D721Med (cell line): ENCODE measurements at regions not wholly inside any gene's neighbourhood (a gene's known extent, or its start where the extent isn't known, plus 50 kb on each side); places are given as distances from the start of the nearest gene placed in this dataset.
"Not testable (repeated sequence)": the region's sequence is repeated elsewhere in the genome, so short reads cannot be mapped to it uniquely, and the experiment has no call there.

Source experiments
- DNase-seq: peaks from one replicate; pipeline ENCODE4 v3.0.0; 2011; ENCODE audit warnings: low spot score; ENCODE audit not compliant: insufficient read length
- FAIRE-seq: peaks from 2 replicates; lab custom pipeline; 2011; peaks lifted over from hg19 to GRCh38; lab: Jason Lieb, UNC
- CTCF ChIP-seq: IDR thresholded peaks from 2 replicates; pipeline ENCODE4 v1.5.1; 2012; ENCODE audit warnings: mild to moderate bottlenecking, control low read depth; ENCODE audit not compliant: insufficient read depth; ENCODE audit errors: missing control alignments

GRCh38 chr3:87957575-87957974 lies 101.2 kb downstream of the CGGBP1 start:
- DNase-seq (no peak), FAIRE-seq (no peak)
- TF ChIP-seq CTCF, result no peak

GRCh38 chr3:87949879-87950208 lies 109.0 kb downstream of the CGGBP1 start:
- no peak for TF ChIP-seq CTCF
- no peak for FAIRE-seq
- no peak for DNase-seq

- DNase-seq (no peak), FAIRE-seq (no peak)
- no peak for TF ChIP-seq CTCF
These were observed 109.5 kb downstream of the CGGBP1 start for GRCh38 chr3:87949189-87949878.

GRCh38 chr3:87946007-87946406 lies 112.8 kb downstream of the CGGBP1 start:
- not testable (repeated sequence) for DNase-seq, FAIRE-seq

GRCh38 chr3:87942256-87942655 lies 116.5 kb downstream of the CGGBP1 start:
- DNase-seq, FAIRE-seq: not testable (repeated sequence)

- TF ChIP-seq CTCF, result no peak
- no peak for DNase-seq
- FAIRE-seq, result no peak
These were observed 134.3 kb downstream of the CGGBP1 start for GRCh38 chr3:87924485-87924884.

- no peak for TF ChIP-seq CTCF
- no peak for DNase-seq
- FAIRE-seq, result no peak
These were observed 138.3 kb downstream of the CGGBP1 start for GRCh38 chr3:87920549-87920948.

GRCh38 chr3:87901141-87901540 lies 157.7 kb downstream of the CGGBP1 start:
- TF ChIP-seq CTCF, result no peak
- no peak for DNase-seq
- FAIRE-seq, result no peak
